ENCODE measurements at regions not wholly inside any gene's neighbourhood (a gene's known extent, or its start where the extent isn't known, plus 50 kb on each side); places are given as distances from the start of the nearest gene placed in this dataset.
"Not testable (repeated sequence)": the region's sequence is repeated elsewhere in the genome, so short reads cannot be mapped to it uniquely, and the experiment has no call there.

- no peak for DNase-seq (ENCODE audit: low spot score)
These were observed 58.4 kb upstream of the WAPL start for GRCh38 chr10:86579883-86580520.

GRCh38 chr10:86580521-86580891 is 58.9 kb upstream of the WAPL start:
- DNase-seq (ENCODE audit: low spot score): no peak

GRCh38 chr10:86583983-86584382 is 62.4 kb upstream of the WAPL start:
- no peak for DNase-seq (ENCODE audit: low spot score)

DNA sequence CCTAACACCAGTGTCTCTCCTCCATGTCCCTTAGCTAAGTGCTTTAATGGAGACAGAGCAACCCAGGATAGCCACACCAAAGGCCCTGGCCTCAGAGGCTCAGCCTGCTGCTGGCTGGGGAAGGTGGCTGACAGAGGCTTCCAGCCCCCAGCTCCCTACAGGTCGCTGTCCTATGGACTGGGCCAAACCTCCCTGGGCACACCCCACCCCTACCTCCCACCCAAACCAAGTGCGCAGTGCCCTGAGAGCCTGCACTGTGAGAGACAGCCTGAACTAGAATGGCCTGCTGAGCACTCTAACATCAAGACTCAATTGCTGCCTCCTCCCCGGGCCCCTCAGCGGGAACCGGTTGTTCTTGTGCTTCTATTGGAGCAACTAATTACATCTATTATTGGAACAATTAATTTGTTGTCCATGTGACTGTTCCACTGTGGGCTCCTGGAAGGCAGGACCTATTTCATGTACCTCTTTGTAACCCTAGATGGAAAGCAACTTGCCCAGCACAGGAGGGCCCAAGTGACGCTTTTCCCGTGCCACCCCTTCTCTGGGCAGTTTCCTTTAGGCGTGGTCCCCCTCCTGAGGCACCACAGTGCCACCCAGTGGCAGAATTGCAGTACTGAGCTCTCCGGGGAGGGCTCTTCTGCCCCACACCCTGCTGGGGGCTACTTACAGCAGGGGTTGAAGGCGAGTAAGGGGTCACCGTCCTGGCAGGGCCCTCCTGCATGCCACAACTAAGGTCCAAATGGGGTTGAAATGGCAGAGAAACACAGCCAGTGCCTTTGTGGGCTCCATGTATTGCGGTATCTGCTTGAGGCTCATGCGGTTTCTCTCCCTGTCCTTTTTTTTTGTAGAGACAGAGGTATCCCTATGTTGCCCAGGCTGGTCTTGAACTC is 63.7 kb upstream of the WAPL start:
- DNase-seq (ENCODE audit: low spot score): peak; percentile 94

GRCh38 chr10:86586516-86586915 is 64.9 kb upstream of the WAPL start:
- DNase-seq (ENCODE audit: low spot score): no peak

DNA sequence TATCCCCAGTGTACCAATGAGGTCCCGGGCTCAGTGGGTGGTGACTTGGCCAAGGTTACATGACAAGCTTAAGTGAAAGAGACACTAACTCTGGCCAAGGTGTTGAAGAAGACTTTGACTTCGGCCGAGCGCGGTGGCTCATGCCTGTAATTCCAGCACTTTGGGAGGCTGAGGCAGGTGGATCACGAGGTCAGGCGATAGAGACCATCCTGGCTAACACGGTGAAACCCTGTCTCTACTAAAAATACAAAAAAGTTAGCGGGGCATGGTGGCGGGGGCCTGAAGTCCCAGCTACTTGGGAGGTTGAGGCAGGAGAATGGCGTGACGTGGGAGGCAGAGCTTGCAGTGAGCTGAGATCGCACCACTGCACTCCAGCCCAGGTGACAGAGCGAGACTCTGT is 65.6 kb upstream of the OPN4 start:
- DNase-seq (ENCODE audit: low spot score): not testable (repeated sequence)

- no peak for DNase-seq (ENCODE audit: low spot score)
These were observed 62.9 kb upstream of the OPN4 start for GRCh38 chr10:86591436-86591835.

DNA sequence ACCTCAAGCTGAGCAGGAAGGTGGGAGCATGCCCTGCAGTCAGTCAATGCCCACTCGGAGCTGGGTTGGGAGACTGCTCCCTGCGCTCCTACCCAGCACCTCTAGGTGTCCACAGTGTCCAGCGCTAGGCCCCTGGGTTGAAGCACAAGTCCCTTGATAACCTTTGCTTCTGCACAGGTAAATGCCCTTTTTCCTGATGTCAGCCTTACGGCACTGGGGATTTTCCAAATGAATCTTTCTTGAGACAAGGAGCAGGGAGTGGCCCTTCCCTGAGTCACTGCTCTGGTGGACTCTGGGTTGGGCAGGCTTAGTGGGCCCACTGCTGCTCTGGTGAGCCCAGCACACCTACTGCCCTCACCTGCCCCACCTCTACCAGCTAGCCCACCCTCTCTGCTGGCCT is 61.9 kb upstream of the OPN4 start:
- DNase-seq (ENCODE audit: low spot score): no peak

- DNase-seq (ENCODE audit: low spot score): peak; percentile 30
These were observed 59.8 kb upstream of the OPN4 start for GRCh38 chr10:86594535-86594934.

DNA sequence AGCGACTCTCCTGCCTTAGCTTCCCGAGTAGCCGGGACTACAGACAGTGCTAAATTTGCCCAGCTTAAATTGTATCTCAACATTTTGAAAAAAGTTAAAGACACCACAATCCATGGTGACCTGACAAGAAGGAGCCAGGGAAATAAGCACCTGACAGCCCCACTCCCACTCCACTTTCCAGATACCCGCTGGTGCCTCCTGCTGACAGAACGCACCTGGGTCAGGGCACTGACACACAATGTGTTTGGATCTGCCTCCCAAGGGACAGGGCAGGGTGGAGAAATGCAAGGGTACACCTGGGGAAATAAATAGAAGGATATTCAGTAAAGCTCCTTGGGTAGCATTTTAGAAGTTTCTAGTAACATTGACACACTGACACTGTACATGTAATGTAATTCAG is 58.9 kb upstream of the OPN4 start:
- DNase-seq (ENCODE audit: low spot score): no peak

- DNase-seq (ENCODE audit: low spot score): peak; percentile 25
These were observed 58.1 kb upstream of the OPN4 start for GRCh38 chr10:86596266-86596665.

GRCh38 chr10:86597306-86597705 is 57.0 kb upstream of the OPN4 start:
- no peak for DNase-seq (ENCODE audit: low spot score)

DNA sequence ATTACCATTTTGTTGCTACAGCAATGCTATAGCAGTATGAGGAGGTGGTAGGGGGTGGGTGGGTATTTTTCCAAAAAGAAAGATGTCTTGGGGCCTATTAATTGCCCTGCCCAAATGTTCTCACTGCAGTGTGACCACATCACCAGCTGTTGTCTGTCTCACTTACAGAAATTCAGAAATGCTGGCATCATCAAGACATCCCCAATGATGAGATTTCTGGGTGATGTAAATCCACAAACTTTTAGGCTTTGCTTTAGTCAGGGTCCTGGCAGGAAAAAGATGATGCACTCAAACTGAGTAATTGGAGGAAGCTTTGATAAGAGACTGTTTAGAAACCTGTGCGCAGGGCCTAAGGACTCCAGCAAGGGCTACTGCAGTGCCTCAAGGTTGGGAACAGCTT is 56.2 kb upstream of the OPN4 start:
- DNase-seq (ENCODE audit: low spot score): no peak

- DNase-seq (ENCODE audit: low spot score): no peak
These were observed 55.3 kb upstream of the OPN4 start for GRCh38 chr10:86599041-86599440.

GRCh38 chr10:86599729-86600128 is 54.6 kb upstream of the OPN4 start:
- no peak for DNase-seq (ENCODE audit: low spot score)

GRCh38 chr10:86600296-86600695 is 54.1 kb upstream of the OPN4 start:
- no peak for DNase-seq (ENCODE audit: low spot score)

- no peak for DNase-seq (ENCODE audit: low spot score)
These were observed 52.3 kb upstream of the OPN4 start for GRCh38 chr10:86601956-86602602.

DNA sequence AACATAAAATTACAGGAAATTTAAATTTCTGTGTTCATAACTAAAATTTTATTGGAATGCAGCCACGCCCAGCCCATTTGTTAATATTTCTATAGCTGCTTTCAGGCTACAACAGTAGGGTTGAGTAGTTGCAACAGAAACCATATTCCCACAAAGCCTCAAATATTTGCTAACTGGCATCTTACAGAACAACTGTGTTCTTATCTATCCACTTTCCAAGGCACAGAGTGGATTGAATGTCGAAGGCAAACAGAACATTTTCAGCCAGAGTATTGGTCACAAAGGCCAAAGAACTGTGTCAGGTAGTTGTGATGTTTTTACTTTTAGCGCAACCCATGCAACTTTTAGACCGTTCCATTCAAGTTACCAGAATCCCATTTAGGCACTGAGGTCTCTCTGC is 51.1 kb upstream of the OPN4 start:
- DNase-seq (ENCODE audit: low spot score): no peak

Data from GM03348 (cell line).